ENCODE measurements at regions not wholly inside any gene's neighbourhood (a gene's known extent, or its start where the extent isn't known, plus 50 kb on each side); places are given as distances from the start of the nearest gene placed in this dataset.

- TF ChIP-seq CTCF (IDR thresholded peaks at IDR 0.05) (no peak), POLR2A (IDR thresholded peaks at IDR 0.05) (no peak), POLR2AphosphoS5 (IDR thresholded peaks at IDR 0.05) (no peak)
These were observed 1178.6 kb downstream of the MRPL39 start for GRCh38 chr21:24428591-24429199.

Data from transverse colon (tissue), 4 donors.